Ureter (tissue), 1 donor: ENCODE measurements at regions not wholly inside any gene's neighbourhood (a gene's known extent, or its start where the extent isn't known, plus 50 kb on each side); places are given as distances from the start of the nearest gene placed in this dataset.
"Not testable (repeated sequence)": the region's sequence is repeated elsewhere in the genome, so short reads cannot be mapped to it uniquely, and the experiment has no call there.

Source experiments
- DNase-seq: peaks from one replicate; pipeline ENCODE4 v3.0.0-alpha.2; 2020; ENCODE audit warnings: low spot score
- donor health status: DM: yes; HTN: yes; CAD: no.

DNA sequence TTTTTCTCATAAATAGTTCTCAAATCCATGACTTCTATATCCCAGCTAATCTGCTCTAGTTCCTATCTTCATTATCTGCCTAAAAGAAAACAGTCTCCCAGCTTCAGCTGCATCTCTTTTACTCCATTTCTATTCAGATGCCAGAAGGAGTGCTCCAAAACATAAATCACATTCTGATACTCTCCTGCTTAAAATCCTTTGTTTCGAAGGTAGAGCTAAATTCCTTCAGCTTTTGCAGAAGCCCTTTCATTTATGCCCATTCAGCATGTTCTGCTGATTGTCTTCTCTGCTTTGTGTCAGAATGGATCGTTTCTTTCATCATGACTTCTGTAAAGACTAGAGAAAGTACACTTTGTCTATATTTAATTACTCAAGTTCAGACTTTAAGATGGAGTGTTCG, 440.1 kb upstream of the SMIM31 start:
- no peak for DNase-seq

DNA sequence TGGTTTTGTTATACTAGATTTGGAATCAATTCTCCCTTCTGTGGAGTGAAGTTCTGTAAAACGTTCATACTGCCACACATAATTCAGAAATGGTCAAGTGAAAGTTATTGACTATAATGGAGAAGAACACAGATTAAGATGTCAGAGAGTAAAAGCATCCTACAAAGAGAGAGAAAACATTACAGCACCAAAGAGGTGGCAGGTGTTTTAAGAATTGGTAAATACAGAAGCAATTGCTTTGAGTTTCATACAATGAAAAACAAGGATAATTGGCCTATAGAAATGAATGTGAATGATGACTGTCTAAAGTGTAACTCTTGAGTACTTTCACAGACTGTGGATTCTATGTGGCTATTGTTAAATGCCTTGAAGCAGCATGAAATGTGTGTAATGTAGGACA, 435.6 kb upstream of the SMIM31 start:
- DNase-seq, result no peak

DNA sequence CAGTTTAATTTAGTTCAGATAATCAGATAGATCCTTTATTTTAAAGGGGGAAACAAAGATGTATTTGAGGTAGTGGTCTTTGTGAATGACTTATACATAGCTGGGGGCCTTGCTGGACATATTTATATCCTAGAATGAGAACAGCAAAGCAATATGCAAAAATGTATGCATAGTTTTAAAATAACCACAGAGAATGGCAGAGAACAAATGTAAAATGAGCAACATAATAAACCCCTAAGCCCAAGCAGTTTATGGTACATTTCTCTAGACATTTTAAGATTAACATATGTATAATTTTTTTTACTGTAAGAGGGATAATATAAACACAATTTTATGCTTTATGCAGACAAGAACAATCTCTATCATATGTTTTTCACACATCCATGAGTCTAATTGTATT, 434.2 kb upstream of the SMIM31 start:
- DNase-seq, result no peak

DNA sequence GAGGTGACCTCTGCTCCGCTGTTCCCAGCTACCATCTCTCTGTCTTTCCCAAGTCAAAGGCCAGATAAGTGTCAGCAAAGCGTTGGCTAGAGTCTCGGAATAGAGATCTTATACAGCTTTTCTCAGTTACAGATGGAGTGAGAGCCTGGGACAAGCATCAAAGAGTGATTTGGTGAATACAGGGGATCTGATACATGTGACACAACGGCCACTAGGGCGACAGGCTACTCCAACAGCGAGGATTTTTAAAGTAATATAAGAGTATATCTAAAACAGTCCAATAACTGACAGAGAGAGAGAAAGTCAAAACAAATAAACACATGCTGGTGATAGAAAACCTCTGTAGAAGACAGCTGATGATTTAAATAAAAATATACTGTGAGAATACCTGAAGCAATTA, 433.1 kb upstream of the SMIM31 start:
- DNase-seq, result no peak

DNA sequence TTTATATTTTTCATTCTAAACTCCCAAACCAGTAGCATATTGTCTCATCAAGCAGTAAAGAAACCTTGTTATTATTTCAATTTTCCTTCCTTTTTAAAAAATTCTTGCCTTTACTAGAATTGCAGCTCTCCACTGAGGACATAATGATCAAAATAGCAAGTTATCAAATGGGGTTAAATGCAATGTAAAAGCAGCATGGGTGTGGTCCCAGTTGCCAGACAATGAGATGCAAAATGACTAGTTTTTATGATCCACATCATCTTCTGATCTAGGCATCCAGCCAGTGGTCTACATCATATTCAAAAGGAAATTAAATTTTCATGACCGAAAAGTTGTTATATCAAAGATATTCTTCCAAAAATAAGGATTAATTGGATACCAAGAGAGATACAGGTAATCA, 427.9 kb upstream of the SMIM31 start:
- DNase-seq, result no peak

DNA sequence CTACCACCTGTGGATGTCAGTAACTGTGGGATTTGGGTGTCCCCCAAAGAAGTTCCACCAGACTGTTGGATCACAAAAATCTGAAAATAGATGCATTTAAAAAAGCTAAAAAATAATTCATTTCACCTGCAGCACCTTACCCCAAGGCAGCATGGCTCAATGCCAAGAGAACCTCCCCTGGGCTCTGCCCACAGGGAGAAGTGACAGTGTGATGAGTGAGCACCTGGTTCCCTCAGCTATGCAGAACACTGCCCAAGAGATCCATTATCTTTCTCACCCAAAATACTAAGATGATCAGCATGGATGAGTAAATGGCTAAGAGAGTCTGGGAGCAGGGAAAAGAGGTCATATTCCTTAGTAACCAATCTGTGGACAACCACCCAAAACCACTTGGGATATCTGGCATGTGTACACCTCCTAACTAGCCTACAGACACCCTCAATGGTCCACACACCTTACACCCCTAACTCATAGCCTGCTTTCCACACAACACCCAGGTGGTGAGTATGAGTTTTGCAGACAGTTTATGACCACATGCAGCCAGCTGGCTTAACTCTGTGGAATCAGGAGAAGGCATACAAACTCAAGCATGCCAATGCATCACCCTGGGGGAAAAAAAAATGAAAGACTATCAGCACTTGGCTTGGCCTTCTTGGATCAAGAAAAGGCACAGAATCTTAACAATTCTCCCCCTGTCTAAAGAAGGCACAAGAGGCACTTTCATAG, 416.5 kb upstream of the SMIM31 start:
- DNase-seq, result no peak

DNA sequence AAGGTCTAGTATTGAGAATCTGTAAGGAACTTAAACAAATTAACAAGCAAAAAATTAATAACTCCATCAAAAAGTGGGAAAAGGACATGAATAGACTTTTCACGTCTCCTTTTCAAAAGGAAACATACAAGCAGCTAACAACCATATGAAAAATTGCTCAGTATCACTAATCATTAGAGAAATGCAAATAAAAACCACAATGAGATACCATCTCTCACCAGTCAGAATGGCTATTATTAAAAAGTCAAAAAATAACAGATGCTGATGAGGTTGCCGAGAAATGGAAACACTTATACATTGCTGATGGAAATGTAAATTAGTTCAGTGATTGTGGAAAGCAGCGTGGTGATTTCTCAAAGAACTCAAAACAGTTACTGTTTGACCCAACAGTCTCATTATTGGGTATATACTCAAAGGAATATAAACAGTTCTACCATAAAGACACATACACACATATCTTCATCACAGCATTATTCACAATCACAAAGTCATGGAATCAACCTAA, 410.4 kb upstream of the SMIM31 start:
- DNase-seq, result no peak

- no peak for DNase-seq
These were observed 408.2 kb upstream of the SMIM31 start for GRCh38 chr4:164345756-164346155.

GRCh38 chr4:164350061-164350460, 403.9 kb upstream of the SMIM31 start:
- no peak for DNase-seq

GRCh38 chr4:164350716-164351115, 403.2 kb upstream of the SMIM31 start:
- DNase-seq, result not testable (repeated sequence)

DNA sequence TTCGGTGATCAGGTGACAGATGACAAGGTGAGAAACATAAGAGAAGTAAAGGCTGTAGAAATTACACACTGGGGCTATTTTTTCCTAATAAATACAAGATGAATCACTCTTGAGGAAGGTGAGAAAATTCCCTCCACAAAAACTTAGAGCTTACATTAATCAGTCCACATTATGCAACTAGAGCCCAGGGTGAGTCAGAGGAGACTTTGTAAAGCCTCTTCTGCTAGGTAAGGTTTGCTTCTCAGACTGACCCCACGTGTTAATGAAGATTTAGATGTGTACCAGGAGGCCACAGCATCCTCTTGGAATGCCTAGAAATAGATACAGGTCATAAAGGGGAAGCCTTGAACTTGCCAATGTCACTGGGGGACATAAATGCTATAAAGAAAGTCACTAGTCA, 396.0 kb upstream of the SMIM31 start:
- no peak for DNase-seq

- no peak for DNase-seq
These were observed 395.5 kb upstream of the SMIM31 start for GRCh38 chr4:164358400-164358799.

GRCh38 chr4:164359881-164360280, 394.1 kb upstream of the SMIM31 start:
- no peak for DNase-seq

DNA sequence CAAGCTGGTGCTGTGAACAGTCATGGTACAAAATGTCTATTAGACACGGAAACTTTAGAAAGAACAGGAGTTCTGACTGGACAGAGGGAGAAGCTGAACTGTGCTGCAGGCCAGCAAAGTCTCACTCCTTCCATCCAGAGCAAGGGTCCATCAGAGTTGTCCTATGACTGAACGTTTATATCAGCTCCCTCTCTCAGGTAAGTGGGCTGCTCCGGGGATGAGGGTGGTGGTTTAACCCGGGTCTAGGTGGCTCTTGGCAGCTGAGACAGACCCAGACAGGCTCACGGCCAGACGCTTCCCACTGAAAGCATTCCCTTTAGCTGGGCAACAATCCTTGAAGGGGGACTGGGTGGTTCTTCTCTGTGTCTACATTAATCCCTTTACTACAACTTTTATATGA, 385.0 kb upstream of the SMIM31 start:
- no peak for DNase-seq

GRCh38 chr4:164373021-164373420, 380.9 kb upstream of the SMIM31 start:
- no peak for DNase-seq

DNA sequence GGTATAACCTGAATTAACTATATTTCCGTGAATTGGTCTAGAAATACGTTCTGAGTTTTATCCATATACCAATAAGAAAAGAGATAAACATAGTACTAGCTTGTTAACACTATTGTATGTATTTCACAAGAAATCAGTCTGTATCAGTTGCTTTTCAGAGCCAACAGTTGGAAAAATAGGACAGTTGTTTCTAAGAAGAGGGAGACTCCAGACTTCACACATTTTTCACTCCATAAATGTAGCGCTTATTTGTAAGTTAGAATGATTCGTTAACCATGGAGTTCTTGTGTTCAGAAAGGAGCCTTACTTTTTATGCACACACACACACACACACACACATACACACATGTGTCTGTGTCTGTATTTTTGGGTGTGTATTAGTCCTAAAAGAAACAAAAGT, 376.7 kb upstream of the SMIM31 start:
- DNase-seq, result no peak

- DNase-seq, result no peak
These were observed 375.6 kb upstream of the SMIM31 start for GRCh38 chr4:164378361-164378760.

- DNase-seq, result no peak
These were observed 374.2 kb upstream of the SMIM31 start for GRCh38 chr4:164379694-164380093.

DNA sequence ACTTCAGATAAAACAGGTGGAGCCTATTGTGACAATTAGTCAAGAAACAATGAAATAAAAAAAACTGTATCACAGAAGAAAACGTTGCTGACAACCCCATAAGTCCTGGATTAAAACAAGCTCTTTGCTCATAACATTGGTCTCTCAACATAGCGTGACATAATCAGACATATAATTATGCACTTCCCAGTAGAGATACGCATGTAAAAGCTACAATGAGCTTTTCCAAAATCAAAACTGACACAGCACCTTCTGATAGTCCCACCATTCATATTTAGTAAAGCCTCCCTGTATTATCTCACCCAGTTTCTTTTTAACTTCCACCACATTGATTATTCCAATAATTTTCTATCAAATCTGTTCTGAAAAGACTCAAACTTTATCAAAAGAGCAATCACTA, 372.1 kb upstream of the SMIM31 start:
- no peak for DNase-seq

GRCh38 chr4:164383058-164383357, 370.9 kb upstream of the SMIM31 start:
- DNase-seq, result no peak

GRCh38 chr4:164383358-164384220, 370.3 kb upstream of the SMIM31 start:
- no peak for DNase-seq

- DNase-seq, result no peak
These were observed 369.5 kb upstream of the SMIM31 start for GRCh38 chr4:164384416-164384815.

- DNase-seq, result no peak
These were observed 357.5 kb upstream of the SMIM31 start for GRCh38 chr4:164396439-164396838.
